Kidney capillary endothelial cell (primary cell): ENCODE measurements at regions not wholly inside any gene's neighbourhood (a gene's known extent, or its start where the extent isn't known, plus 50 kb on each side); places are given as distances from the start of the nearest gene placed in this dataset.

Experiments
- DNase-seq: peaks from one replicate; pipeline ENCODE4 v3.0.0-alpha.2; 2018; ENCODE audit warnings: low spot score

DNA sequence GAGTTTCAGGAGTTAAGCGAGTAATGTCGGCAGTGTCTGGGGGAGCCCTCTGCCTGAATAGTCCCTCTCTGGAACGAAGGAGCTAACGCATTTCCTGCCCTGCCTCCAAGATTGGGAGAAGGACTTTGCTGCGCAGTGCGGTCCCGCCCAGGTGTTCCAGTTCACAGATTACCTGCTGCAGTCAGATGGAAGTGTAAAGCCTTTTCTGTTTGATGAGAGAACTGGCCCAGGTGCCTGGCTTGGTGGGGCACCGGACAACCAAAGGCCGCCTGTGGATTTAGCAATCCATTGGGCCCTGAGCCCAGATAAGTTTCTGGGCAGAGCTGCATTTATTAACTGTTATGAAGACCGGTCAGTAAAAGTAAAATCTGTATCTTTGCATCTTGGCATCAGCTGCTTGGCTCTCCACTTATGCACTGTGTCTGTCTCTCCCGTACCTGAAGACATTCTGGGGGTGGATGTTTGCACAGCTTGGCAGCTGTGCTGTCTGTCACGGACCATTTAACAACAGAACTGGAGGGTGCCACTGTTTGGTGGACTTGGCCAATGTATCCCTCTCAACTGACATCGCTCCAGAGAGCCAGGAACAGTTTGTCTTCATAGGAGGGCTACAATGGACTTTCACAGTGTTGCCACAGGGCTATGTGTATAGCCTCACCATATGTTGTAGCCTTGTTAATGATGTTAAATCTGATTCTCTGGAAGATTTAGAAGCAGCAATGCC is 654.7 kb upstream of the ZWINT start:
- DNase-seq: no peak

DNA sequence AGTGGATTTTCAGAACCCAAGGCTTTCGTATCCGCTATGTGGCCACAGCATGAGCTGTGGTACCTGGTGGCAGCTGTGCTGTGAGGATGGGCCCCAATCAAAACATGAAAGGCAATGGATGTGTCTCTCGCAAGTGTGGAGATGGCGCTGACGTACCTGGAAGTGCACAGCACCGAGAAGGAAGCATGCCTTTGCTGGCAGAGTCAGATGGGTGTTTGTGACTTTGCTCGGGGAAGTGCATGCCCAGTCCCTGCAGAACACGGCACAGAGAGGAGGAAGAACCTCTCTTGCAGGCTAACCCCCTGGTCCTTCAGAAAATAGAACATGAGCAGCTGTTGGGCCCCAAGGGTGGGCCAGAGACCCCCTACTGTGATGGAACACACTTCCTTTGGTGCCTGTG is 654.1 kb upstream of the ZWINT start:
- no peak for DNase-seq

GRCh38 chr10:57014758-57015157 is 653.7 kb upstream of the ZWINT start:
- DNase-seq: no peak

- no peak for DNase-seq
Observed at GRCh38 chr10:57008189-57008588, 647.1 kb upstream of the ZWINT start.

GRCh38 chr10:56991591-56992069 is 630.6 kb upstream of the ZWINT start:
- no peak for DNase-seq

DNA sequence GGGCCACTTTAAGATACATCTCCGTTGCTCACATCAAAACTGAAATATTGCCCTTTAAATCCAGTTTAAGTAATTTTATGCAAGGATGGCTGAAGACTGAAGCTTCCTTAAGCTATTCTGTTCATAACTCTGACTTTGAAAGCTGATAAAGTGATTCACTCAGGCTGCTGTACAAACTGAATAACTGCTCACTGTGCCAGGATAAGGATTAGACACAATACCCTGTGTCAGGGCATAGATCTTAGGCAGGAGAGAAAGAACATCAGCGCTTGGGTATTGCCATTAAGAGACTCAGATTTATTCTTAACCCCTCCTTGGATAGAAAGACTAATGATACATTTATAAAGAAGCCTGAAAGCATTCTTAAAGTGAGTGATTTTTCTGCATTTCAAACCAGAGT is 614.5 kb upstream of the ZWINT start:
- DNase-seq: no peak

DNA sequence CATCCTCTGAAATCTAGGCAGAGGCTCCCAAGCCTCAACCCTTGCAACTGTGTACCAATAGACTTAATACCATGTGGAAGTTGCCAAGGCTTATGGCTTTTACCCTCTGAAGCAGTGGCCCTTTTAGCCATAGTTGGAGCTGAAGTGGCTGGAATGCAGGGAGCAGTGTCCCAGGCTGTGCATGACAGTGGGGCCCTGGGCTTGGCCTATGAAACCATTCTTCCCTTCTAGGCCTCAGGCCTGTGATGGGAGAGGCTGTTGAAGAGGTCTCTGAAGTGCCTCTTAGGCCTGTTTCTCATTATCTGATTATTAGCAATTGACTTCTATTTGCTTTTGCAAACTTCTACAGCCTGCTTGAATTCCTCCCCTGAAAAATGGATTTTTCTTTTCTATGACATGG is 612.7 kb upstream of the ZWINT start:
- DNase-seq: no peak

- no peak for DNase-seq
Observed at GRCh38 chr10:56943221-56943755, 582.2 kb upstream of the ZWINT start.

- no peak for DNase-seq
Observed at GRCh38 chr10:56934515-56934914, 573.5 kb upstream of the ZWINT start.

DNA sequence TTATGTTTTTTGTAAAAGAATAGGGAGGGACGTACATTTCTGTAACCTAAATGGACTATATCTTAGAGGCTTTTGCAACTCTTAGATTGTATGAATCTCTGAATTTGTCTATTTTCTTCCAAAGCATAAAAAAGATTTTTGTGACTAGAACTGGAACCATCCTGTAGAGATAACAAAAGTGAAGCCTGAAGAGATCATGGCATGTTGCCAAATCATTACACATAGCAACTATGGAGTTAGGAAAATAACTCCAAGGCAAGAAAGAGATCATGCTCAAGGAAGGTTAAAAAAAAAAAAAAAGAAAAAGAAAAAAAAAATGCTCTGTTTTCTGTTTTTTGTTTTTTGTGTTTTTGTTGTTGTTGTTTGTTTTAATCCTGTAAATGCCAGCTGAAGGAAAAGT is 567.7 kb upstream of the ZWINT start:
- no peak for DNase-seq

DNA sequence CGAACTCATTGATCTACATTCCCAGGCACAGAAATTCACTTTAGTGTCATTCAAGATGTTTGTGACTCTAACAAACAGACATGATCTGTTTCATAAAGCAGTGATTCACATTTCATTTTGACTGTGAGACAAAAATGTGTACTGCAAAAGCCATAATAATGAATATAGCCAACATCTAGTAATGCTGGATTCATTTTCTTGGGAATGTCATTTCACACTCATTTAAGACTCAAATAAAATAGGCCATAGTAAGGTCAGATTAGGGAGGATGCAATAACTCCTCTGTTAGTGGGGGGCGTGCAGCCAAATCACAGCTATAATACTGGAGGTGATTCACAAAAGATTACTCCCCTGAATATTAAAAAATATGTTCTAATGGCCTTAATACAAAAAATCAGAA is 566.6 kb upstream of the ZWINT start:
- no peak for DNase-seq

GRCh38 chr10:56920601-56921261 is 559.7 kb upstream of the ZWINT start:
- no peak for DNase-seq

GRCh38 chr10:56912043-56912442 is 551.0 kb upstream of the ZWINT start:
- no peak for DNase-seq

DNA sequence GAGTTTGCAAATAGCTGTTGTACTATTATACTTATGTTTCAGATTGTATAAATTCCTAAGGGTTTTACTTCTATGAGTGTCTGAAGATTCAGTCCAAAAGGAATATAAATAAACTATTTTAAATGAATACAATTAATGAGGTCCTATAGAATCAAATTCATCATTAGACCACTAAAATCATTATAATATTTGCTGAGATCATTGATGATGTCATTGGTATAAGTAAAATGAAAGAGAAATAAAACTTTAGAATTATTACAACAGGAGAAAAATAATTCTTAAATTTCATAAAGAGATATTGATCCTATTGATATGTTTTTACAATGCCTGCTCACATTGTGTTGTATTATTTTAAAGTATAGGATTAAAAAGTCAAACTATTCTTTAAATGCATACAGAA is 544.0 kb upstream of the ZWINT start:
- no peak for DNase-seq

- DNase-seq: no peak
Observed at GRCh38 chr10:56902554-56902953, 541.5 kb upstream of the ZWINT start.

DNA sequence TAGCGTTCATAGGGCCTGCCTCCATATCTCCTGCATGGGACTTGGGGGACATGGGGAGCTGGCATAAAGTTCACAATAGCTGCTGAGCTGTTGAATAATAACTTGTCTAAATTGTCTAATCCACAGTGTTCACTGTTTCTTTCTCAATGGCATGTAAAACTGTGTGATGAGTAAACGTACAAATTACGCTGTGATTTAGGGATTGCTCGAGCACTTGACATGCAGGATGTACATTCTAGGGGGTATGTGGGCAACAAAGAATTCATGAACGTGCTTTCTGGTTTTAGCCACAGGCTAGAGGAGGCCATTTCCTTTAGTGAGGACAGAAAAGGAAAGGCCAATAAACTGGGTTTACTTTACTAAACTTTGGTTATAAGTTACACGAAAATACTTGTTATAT is 534.2 kb upstream of the ZWINT start:
- DNase-seq: no peak

GRCh38 chr10:56881218-56881617 is 520.2 kb upstream of the ZWINT start:
- no peak for DNase-seq

- no peak for DNase-seq
Observed at GRCh38 chr10:56880606-56881005, 519.5 kb upstream of the ZWINT start.

DNA sequence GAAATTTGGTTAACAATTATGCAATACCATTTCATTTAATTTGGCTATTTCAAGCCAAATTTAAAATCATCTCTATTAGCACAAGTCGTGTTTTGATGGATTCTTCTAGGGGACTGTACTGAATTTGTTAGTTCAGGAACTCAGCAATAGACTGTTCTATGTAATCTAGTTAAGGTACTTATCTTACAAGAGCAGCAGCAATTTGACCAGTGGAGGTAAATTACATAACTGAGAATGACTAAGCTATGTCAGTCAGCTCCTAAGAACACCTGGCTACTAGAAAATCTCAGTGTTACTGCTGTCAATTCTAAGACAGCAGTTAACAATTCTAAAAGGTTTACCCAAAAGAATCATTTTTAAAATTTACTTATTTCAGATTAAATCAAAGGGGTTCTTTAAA is 513.9 kb upstream of the ZWINT start:
- no peak for DNase-seq

DNA sequence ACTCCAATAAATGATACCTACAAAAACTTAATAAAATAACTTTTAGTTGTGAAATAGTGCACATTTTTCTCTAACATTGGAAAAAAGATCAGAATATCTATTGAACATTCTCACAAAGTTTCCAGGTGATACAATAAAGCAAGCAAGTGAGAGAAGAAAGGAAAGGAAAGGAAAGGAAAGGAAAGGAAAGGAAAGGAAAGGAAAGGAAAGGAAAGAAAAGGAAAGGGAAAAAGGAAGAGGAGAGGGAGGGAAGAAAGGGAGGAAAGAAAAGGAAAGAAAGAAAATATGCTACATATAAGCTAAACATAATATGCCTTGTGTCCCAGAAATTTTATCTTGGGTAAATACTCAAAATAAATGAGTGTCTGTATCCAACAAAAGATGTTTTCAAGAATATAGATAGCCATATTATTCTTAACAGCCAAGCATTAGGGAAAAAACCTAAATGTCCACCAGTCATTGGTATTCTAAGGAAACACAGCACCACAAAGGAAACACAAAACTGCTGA is 510.2 kb upstream of the ZWINT start:
- DNase-seq: no peak

GRCh38 chr10:56867236-56867635 is 506.2 kb upstream of the ZWINT start:
- DNase-seq: no peak

DNA sequence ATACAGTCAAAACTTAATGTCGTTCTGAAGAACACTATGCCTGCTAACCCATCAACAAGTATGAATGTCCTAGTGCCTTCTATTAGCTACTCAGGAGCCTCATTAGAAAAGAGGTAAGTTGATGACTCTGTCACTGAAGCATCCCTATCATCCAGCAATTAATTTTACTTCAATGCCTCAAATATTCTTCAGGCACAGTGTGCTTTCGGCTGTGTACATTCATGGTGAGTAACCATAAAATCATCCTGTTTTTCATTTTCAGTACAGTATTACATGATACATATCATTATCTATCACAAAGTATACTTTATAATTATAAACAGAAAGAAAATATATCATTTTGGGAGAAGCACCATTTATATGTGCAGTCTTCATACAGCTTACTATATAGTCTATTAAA is 495.5 kb upstream of the ZWINT start:
- no peak for DNase-seq

DNA sequence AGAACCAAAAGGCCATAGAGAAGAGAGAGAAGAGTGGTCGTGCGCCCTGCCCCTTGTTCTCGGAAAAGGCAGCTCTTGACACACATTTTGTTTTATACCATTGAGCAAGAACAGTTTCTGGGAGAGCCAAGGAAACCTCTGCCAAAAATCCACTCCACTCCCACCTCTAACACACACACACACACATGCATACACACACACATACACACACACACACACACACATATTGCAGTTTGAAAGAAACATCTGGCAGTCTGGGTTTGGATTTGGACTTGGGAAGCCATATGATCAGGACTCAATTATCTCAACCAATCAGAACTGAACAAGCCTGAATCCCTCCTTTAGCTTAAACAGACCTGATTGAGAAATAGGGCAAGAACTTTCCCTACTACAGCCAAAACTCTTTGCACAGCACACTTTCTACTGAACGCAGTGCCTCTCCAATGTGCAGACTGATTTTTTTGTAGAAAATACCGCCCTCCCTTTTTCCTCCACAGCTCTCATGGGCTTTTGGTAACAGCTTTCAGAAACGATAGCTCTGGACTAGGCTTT is 484.0 kb upstream of the ZWINT start:
- DNase-seq: no peak
